ENCODE measurements at regions not wholly inside any gene's neighbourhood (a gene's known extent, or its start where the extent isn't known, plus 50 kb on each side); places are given as distances from the start of the nearest gene placed in this dataset.
A peak's percentile ranks its signal among the peaks of the same experiment; 100 is the strongest.

DNA sequence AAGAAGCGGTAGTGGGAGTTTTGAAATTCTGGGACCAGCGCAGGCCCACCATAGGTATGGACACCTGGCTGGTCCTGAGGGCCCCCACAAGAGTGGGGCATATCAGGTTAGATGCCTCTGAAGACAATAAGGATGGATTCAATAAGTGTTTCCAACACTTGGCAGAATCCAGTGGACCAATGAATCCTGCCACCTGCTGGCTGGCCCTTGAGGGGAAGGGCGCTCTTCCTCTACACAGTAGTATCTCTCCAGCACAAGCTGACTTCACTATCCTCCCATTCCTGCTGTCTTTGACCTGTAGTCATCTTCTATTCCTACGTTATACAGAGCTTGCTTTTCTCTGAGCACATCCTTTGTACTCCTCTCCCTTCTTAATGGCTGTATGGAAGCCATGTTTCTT lies 199.7 kb upstream of the TSHZ3 start:
- TF ChIP-seq, protein P1, sequence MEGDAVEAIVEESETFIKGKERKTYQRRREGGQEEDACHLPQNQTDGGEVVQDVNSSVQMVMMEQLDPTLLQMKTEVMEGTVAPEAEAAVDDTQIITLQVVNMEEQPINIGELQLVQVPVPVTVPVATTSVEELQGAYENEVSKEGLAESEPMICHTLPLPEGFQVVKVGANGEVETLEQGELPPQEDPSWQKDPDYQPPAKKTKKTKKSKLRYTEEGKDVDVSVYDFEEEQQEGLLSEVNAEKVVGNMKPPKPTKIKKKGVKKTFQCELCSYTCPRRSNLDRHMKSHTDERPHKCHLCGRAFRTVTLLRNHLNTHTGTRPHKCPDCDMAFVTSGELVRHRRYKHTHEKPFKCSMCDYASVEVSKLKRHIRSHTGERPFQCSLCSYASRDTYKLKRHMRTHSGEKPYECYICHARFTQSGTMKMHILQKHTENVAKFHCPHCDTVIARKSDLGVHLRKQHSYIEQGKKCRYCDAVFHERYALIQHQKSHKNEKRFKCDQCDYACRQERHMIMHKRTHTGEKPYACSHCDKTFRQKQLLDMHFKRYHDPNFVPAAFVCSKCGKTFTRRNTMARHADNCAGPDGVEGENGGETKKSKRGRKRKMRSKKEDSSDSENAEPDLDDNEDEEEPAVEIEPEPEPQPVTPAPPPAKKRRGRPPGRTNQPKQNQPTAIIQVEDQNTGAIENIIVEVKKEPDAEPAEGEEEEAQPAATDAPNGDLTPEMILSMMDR (IDR thresholded peaks at IDR 0.05): peak in 4 of 5 experiments; percentile 17 to 39 (median 34)
- TF ChIP-seq POLR2A (IDR thresholded peaks at IDR 0.05): no peak

All from transverse colon (tissue), 3 donors.